Brain microvascular endothelial cell (primary cell): ENCODE measurements at regions not wholly inside any gene's neighbourhood (a gene's known extent, or its start where the extent isn't known, plus 50 kb on each side); places are given as distances from the start of the nearest gene placed in this dataset.
A peak's percentile ranks its signal among the peaks of the same experiment; 100 is the strongest.

Source experiments
- DNase-seq: peaks from one replicate; pipeline ENCODE4 v3.0.0-alpha.2; 2020
- H3K27ac ChIP-seq: fragments of 250-450 bp; sonication (Bioruptor Pico); 2 replicates; pipeline ENCODE4 v1.5.1; 2020; ENCODE audit warnings: mild to moderate bottlenecking, moderate library complexity
- H3K27me3 ChIP-seq: fragments of 250-450 bp; sonication (Bioruptor Pico); replicated peaks from 2 replicates; pipeline ENCODE4 v1.5.1; 2020; ENCODE audit warnings: mild to moderate bottlenecking
- H3K36me3 ChIP-seq: fragments of 250-450 bp; sonication (Bioruptor Pico); replicated peaks from 2 replicates; pipeline ENCODE4 v1.5.1; 2020; ENCODE audit warnings: mild to moderate bottlenecking
- H3K4me3 ChIP-seq: 2 replicates; pipeline ENCODE4 v1.5.1; 2011; ENCODE audit warnings: low read depth, mild to moderate bottlenecking, control low read depth, low read length, moderate library complexity
- in situ Hi-C: cut with HindIII; loops from 2 replicates; pipeline ENCODE4 v1.10.0; 2017; ENCODE audit warnings: low sequenced_read_pairs, low pct_ligation_motif_present
- TF ChIP-seq, protein P1 (sequence below): IDR thresholded peaks from 2 replicates; pipeline ENCODE4 v1.5.1; 2011; ENCODE audit warnings: low read depth, mild to moderate bottlenecking, moderate library complexity, low read length, control low read depth, inconsistent platforms; ENCODE audit errors: missing control alignments

- TF ChIP-seq, protein P1, sequence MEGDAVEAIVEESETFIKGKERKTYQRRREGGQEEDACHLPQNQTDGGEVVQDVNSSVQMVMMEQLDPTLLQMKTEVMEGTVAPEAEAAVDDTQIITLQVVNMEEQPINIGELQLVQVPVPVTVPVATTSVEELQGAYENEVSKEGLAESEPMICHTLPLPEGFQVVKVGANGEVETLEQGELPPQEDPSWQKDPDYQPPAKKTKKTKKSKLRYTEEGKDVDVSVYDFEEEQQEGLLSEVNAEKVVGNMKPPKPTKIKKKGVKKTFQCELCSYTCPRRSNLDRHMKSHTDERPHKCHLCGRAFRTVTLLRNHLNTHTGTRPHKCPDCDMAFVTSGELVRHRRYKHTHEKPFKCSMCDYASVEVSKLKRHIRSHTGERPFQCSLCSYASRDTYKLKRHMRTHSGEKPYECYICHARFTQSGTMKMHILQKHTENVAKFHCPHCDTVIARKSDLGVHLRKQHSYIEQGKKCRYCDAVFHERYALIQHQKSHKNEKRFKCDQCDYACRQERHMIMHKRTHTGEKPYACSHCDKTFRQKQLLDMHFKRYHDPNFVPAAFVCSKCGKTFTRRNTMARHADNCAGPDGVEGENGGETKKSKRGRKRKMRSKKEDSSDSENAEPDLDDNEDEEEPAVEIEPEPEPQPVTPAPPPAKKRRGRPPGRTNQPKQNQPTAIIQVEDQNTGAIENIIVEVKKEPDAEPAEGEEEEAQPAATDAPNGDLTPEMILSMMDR = no peak
- no peak overlapping the region for H3K27ac ChIP-seq
Observed at GRCh38 chr11:130653838-130654636, 205.6 kb downstream of the ADAMTS15 start.

GRCh38 chr11:130655300-130655699 is 206.9 kb downstream of the ADAMTS15 start:
- in situ Hi-C loops = no loop called here
- Histone ChIP-seq H3K27ac (no peak overlapping the region), H3K4me3 (no peak overlapping the region), H3K27me3 (no peaks in the 10 kb centered on the region), H3K36me3 (no peaks in the 10 kb centered on the region)
- DNase-seq = no peak
- TF ChIP-seq, protein P1 = no peak

More at GRCh38 chr11:130653838-130654636, 205.6 kb downstream of the ADAMTS15 start:
- Histone ChIP-seq H3K36me3 (no peaks in the 10 kb centered on the region), H3K27me3 (no peaks in the 10 kb centered on the region), H3K4me3 (no peak overlapping the region)
- in situ Hi-C loops = no loop called here
- DNase-seq = no peak

DNA sequence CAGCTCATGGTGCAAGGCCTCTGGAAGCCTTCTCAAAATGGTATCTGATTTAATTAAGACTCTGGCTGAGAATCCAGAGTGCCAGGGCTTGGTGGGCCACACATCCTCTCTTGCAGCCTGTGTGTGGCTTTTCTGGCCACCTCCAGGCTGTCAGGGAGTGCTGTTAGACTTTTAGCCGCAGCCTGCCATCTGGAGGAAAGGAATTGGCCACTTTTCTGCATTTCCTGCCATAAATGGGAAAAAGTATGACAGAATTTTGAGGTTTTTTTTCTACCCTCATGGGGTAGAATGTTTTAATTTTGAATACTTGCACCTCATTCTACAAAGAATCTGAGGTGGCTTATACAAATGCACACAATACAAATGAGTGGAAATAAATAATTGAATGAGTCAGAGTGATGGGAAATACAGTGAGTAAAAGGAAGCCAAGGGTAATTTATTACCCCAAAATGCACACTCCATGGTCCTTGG is 218.4 kb downstream of the ADAMTS15 start:
- in situ Hi-C loops = no loop called here

GRCh38 chr11:130668751-130669150 is 220.3 kb downstream of the ADAMTS15 start:
- Histone ChIP-seq H3K4me3 (no peak overlapping the region), H3K36me3 (no peaks in the 10 kb centered on the region), H3K27me3 (no peaks in the 10 kb centered on the region), H3K27ac (no peak overlapping the region)
- in situ Hi-C loops = no loop called here
- no peak for DNase-seq
- TF ChIP-seq, protein P1 = no peak

More for the DNA sequence above, 218.4 kb downstream of the ADAMTS15 start:
- DNase-seq = no peak
- Histone ChIP-seq H3K27ac (no peak overlapping the region), H3K4me3 (no peak overlapping the region), H3K36me3 (no peaks in the 10 kb centered on the region), H3K27me3 (no peaks in the 10 kb centered on the region)
- TF ChIP-seq, protein P1 = peak; percentile 22

DNA sequence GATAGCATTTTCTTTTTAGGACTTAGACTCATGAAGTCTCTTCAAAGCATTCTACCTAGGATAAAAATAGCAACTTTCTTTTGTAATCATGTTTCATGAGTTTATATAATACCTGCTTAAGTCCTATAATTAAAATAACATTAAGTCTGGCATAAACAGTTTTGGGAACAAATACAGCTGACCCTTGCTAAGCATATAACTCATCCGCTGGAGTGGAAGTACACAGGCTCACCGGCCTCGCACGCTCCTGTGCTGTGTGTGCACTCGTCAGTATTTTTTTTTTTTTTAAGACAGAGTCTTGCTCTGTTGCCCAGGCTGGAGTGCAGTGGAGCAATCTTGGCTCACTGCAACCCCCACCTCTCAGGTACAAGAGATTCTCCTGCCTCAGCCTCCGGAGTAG is 221.8 kb downstream of the ADAMTS15 start:
- TF ChIP-seq, protein P1 = no peak
- DNase-seq = no peak
- in situ Hi-C loops = no loop called here
- H3K4me3 ChIP-seq = no peak overlapping the region
- no peak overlapping the region for H3K27ac ChIP-seq
- no peaks in the 10 kb centered on the region for H3K36me3 ChIP-seq
- H3K27me3 ChIP-seq = no peaks in the 10 kb centered on the region
